ENCODE measurements at regions not wholly inside any gene's neighbourhood (a gene's known extent, or its start where the extent isn't known, plus 50 kb on each side); places are given as distances from the start of the nearest gene placed in this dataset.

DNA sequence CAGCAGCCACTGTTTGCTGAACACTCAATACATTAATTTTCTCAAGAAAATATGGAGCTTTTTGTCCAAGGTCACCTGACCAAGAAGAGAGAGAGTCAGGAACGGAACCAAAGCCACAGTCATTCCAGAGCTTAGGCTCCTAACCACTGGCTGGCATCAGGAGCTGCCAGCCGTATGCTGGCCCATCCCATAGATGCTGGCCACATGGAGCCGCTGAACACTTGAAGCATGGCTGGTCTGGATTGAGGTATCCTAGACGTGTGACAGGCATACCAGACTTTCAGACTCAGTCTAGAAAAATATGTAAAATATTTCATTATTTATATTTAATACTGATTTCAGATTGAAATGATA lies 458.7 kb downstream of the MATN1 start:
- no peak for DNase-seq (ENCODE audit: low spot score)
- H3K4me1 Mint-ChIP-seq (ENCODE audit: low read depth), result no peaks in the 10 kb centered on the region
- H3K27ac Mint-ChIP-seq, result no peak overlapping the region
- no peaks in the 10 kb centered on the region for H3K27me3 Mint-ChIP-seq (ENCODE audit: low read depth)
- H3K4me3 Mint-ChIP-seq, result no peak overlapping the region
- no peaks in the 10 kb centered on the region for H3K9me3 Mint-ChIP-seq
- H3K36me3 Mint-ChIP-seq (ENCODE audit: low read depth), result no peaks in the 10 kb centered on the region

DNA sequence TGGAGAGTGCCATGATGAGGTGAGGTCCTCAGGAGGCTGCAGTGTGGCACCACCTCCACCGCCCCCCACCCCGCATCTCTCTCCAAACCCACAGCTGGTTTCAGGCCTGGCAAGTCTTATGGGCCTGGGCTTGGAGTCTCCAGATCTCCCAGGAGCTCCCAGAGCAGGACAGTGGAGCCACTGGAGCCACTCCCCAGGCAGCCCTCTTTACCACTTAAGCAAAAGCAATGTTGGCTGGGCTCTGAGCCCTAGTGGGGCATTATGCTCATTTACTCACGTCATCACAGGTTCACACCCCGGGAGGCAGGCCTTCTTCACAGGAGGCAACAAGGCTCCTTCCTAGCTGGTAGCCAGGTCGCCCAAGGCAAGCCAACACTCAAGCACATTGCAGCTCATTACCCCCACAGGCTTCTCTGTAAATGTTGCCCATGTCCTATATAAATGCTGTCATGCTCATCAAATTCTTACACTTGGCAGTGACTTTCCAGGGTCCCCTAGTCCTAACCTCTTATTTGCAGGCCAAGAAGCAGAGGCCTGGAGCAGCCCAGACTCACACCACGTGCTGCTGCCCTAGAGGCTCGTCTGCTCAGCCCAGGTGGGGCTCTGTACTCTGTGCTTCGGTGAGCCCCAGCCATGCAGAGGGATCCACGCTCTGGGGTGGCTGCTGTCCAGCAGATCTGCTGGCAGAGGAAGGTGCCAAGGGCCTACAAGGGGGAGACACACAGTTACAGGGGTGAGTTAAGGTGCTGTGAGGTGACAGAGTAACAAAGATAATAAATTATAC lies 459.3 kb downstream of the MATN1 start:
- DNase-seq (ENCODE audit: low spot score), result no peak
- Mint-ChIP-seq H3K4me1 (ENCODE audit: low read depth) (no peaks in the 10 kb centered on the region), H3K4me3 (no peak overlapping the region), H3K27ac (no peak overlapping the region), H3K36me3 (ENCODE audit: low read depth) (no peaks in the 10 kb centered on the region), H3K27me3 (ENCODE audit: low read depth) (no peaks in the 10 kb centered on the region), H3K9me3 (no peaks in the 10 kb centered on the region)

DNA sequence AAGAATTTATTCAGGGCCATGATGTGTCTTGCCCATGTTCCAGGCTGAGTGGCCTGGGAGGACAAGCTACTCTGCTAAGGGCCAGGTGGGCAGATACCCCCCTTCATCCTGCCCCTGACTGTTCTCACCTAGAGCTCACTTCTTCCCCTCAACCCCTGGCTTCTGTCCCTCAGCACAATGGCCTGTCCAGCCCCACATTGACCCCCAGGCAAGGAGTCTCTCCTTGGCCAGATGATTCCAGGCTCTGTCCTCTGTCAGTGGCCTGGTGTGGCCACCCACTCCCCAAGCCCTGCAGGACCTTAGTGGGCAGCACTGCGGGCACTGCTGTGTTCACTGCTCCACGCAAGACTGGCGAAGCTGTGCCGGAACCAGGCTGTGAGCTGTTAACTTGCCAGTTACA lies 460.0 kb downstream of the MATN1 start:
- Mint-ChIP-seq H3K27me3 (ENCODE audit: low read depth) (peaks cover 5% of the 10 kb centered on the region), H3K9me3 (no peaks in the 10 kb centered on the region), H3K4me1 (ENCODE audit: low read depth) (no peaks in the 10 kb centered on the region), H3K36me3 (ENCODE audit: low read depth) (no peaks in the 10 kb centered on the region), H3K27ac (no peak overlapping the region), H3K4me3 (no peak overlapping the region)
- no peak for DNase-seq (ENCODE audit: low spot score)

DNA sequence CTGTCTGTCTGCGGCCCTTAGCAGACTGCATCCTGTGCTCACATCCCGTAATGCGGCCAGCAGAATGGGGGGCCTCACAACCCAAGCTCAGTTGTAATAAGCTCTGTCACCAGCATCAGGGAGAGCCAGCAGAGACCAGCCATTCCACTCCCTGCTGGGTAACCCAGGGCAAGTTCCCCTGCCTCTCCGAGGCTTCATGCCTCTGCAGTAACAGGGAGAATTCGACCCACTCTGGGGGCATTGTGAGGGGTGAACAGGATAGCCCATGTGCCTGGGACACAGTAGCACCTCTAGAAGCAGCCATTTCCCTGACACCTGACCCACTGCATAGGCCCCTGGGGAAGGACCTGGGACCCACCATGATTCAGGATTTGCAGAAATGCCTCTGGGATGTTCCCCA lies 461.2 kb downstream of the MATN1 start:
- no peak overlapping the region for H3K27ac Mint-ChIP-seq
- H3K36me3 Mint-ChIP-seq (ENCODE audit: low read depth), result no peaks in the 10 kb centered on the region
- H3K4me3 Mint-ChIP-seq, result no peak overlapping the region
- peaks cover 7% of the 10 kb centered on the region for H3K27me3 Mint-ChIP-seq (ENCODE audit: low read depth)
- no peaks in the 10 kb centered on the region for H3K4me1 Mint-ChIP-seq (ENCODE audit: low read depth)
- DNase-seq (ENCODE audit: low spot score), result no peak
- no peaks in the 10 kb centered on the region for H3K9me3 Mint-ChIP-seq

DNA sequence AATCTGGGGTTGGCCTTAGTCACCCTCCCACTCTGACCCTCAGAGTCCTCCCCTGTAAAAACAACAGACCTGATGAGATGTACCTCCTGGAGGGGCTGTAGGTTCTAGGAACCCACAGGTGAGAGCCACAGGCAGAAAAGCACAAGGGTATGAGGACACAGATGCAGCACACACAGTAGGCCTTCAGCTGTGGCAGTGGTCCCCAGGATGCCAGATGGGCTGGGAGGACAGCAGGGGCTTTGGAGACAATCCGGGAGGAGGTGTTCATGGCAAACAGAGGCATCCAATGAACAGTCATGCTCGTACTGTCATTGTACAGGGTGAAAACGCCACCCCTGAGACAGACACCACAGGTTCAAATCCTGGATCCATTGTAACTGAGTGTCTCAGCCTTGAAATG lies 463.1 kb downstream of the MATN1 start:
- no peak overlapping the region for H3K4me3 Mint-ChIP-seq
- H3K36me3 Mint-ChIP-seq (ENCODE audit: low read depth), result no peaks in the 10 kb centered on the region
- no peak for DNase-seq (ENCODE audit: low spot score)
- no peaks in the 10 kb centered on the region for H3K4me1 Mint-ChIP-seq (ENCODE audit: low read depth)
- peaks cover 7% of the 10 kb centered on the region for H3K27me3 Mint-ChIP-seq (ENCODE audit: low read depth)
- H3K27ac Mint-ChIP-seq, result no peak overlapping the region
- no peaks in the 10 kb centered on the region for H3K9me3 Mint-ChIP-seq

DNA sequence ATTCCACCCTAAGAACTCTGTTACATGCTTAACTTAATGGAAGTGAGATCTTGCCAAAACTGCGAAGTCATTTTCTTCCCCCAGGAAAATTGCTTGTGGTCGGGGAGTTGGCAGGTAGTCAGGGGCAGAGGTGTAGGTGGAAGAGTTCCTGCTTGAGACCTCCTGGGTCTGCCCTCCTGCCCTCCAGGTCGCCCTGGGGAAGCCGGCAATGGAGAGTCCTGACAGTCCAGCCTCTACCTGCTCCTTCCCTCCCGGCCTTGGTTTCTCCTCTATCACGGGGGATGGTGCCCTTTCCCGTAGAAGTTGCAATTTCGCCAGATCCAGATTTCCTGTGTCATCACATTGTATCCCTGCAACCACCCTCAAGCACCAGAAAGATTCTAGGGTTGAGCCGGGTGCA lies 463.8 kb downstream of the MATN1 start:
- Mint-ChIP-seq H3K4me3 (no peak overlapping the region), H3K27ac (no peak overlapping the region)

GRCh38 chr1:30258876-30259275 lies 464.5 kb downstream of the MATN1 start:
- Mint-ChIP-seq H3K4me3 (no peak overlapping the region), H3K36me3 (ENCODE audit: low read depth) (no peaks in the 10 kb centered on the region), H3K27ac (no peak overlapping the region), H3K4me1 (ENCODE audit: low read depth) (no peaks in the 10 kb centered on the region), H3K9me3 (no peaks in the 10 kb centered on the region), H3K27me3 (ENCODE audit: low read depth) (peaks cover 7% of the 10 kb centered on the region)
- no peak for DNase-seq (ENCODE audit: low spot score)

More for the DNA sequence above, 463.8 kb downstream of the MATN1 start:
- Mint-ChIP-seq H3K36me3 (ENCODE audit: low read depth) (no peaks in the 10 kb centered on the region), H3K9me3 (no peaks in the 10 kb centered on the region), H3K27me3 (ENCODE audit: low read depth) (peaks cover 7% of the 10 kb centered on the region), H3K4me1 (ENCODE audit: low read depth) (no peaks in the 10 kb centered on the region)
- no peak for DNase-seq (ENCODE audit: low spot score)

- Mint-ChIP-seq H3K4me1 (ENCODE audit: low read depth) (no peaks in the 10 kb centered on the region), H3K4me3 (no peak overlapping the region), H3K27me3 (ENCODE audit: low read depth) (peaks cover 7% of the 10 kb centered on the region), H3K9me3 (no peaks in the 10 kb centered on the region), H3K27ac (no peak overlapping the region), H3K36me3 (ENCODE audit: low read depth) (no peaks in the 10 kb centered on the region)
- DNase-seq (ENCODE audit: low spot score), result no peak
Observed at GRCh38 chr1:30258471-30258870, 464.9 kb downstream of the MATN1 start.

GRCh38 chr1:30257742-30258380 lies 465.5 kb downstream of the MATN1 start:
- H3K9me3 Mint-ChIP-seq, result no peaks in the 10 kb centered on the region
- no peak overlapping the region for H3K27ac Mint-ChIP-seq
- no peak overlapping the region for H3K4me3 Mint-ChIP-seq
- no peak for DNase-seq (ENCODE audit: low spot score)
- peaks cover 7% of the 10 kb centered on the region for H3K27me3 Mint-ChIP-seq (ENCODE audit: low read depth)
- H3K4me1 Mint-ChIP-seq (ENCODE audit: low read depth), result no peaks in the 10 kb centered on the region
- no peaks in the 10 kb centered on the region for H3K36me3 Mint-ChIP-seq (ENCODE audit: low read depth)

- no peaks in the 10 kb centered on the region for H3K9me3 Mint-ChIP-seq
- peaks cover 7% of the 10 kb centered on the region for H3K27me3 Mint-ChIP-seq (ENCODE audit: low read depth)
- no peak overlapping the region for H3K4me3 Mint-ChIP-seq
- H3K27ac Mint-ChIP-seq, result no peak overlapping the region
- H3K36me3 Mint-ChIP-seq (ENCODE audit: low read depth), result no peaks in the 10 kb centered on the region
- H3K4me1 Mint-ChIP-seq (ENCODE audit: low read depth), result no peaks in the 10 kb centered on the region
- no peak for DNase-seq (ENCODE audit: low spot score)
Observed at GRCh38 chr1:30257322-30257721, 466.1 kb downstream of the MATN1 start.

GRCh38 chr1:30256911-30257310 lies 466.5 kb downstream of the MATN1 start:
- Mint-ChIP-seq H3K27ac (no peak overlapping the region), H3K4me1 (ENCODE audit: low read depth) (no peaks in the 10 kb centered on the region)

DNA sequence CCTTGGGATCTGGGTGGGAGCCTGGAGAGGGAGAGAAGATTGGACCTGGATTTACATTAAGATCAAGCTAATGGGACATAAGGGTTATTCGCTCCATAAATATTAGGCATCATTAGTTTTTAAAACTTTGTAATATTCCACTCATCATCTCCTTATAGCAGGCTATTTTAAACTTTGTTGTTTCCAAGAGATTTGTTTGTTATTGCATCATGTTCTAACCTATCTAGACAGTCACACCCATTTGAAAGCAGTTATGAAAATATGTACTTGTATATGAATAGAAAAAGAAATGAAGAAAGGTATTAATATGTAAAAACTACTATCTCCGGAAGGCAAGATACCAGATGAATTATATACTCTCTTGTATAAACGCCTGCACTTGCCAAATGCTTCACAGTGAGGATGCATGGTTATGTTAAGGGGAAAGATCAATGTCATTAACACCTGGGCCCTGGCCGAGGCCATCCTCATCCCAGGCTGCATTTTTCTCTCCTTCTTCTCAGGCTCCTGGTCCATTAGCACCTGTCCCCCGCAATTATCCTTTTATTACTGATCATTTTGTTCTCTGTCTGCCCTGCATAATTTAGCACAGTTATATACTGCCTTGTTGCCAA lies 468.2 kb downstream of the MATN1 start:
- H3K9me3 Mint-ChIP-seq, result no peaks in the 10 kb centered on the region
- DNase-seq (ENCODE audit: low spot score), result no peak
- no peaks in the 10 kb centered on the region for H3K4me1 Mint-ChIP-seq (ENCODE audit: low read depth)
- H3K27me3 Mint-ChIP-seq (ENCODE audit: low read depth), result peaks cover 7% of the 10 kb centered on the region
- H3K27ac Mint-ChIP-seq, result no peak overlapping the region
- H3K36me3 Mint-ChIP-seq (ENCODE audit: low read depth), result no peaks in the 10 kb centered on the region
- no peak overlapping the region for H3K4me3 Mint-ChIP-seq

More at GRCh38 chr1:30256911-30257310, 466.5 kb downstream of the MATN1 start:
- Mint-ChIP-seq H3K36me3 (ENCODE audit: low read depth) (no peaks in the 10 kb centered on the region), H3K4me3 (no peak overlapping the region), H3K27me3 (ENCODE audit: low read depth) (peaks cover 7% of the 10 kb centered on the region), H3K9me3 (no peaks in the 10 kb centered on the region)
- DNase-seq (ENCODE audit: low spot score), result no peak

- Mint-ChIP-seq H3K4me3 (no peak overlapping the region), H3K36me3 (ENCODE audit: low read depth) (no peaks in the 10 kb centered on the region), H3K4me1 (ENCODE audit: low read depth) (no peaks in the 10 kb centered on the region), H3K27me3 (ENCODE audit: low read depth) (peaks cover 7% of the 10 kb centered on the region), H3K9me3 (no peaks in the 10 kb centered on the region), H3K27ac (no peak overlapping the region)
- DNase-seq (ENCODE audit: low spot score), result no peak
Observed at GRCh38 chr1:30253807-30254440, 469.5 kb downstream of the MATN1 start.

DNA sequence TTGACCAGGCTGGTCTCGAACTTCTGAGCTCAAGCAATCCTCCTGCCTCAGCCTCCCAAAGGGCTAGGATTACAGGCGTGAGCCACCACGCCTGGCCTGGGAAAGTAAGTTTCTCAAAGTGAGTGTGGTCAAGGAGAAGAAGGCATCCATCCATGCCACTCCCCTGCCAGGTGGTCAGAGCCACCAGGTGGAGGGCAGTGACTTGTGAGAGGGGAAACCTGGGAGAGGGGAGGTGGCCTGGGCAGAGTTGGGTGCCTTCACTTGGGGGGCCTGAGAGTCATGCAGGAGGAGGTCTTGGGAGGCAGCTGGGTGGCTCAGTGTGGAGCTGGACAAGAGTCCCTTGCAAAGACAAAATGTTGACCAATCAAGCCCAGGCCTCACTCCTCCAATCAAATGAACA lies 470.0 kb downstream of the MATN1 start:
- no peaks in the 10 kb centered on the region for H3K36me3 Mint-ChIP-seq (ENCODE audit: low read depth)
- H3K4me3 Mint-ChIP-seq, result no peak overlapping the region
- peaks cover 2% of the 10 kb centered on the region for H3K27me3 Mint-ChIP-seq (ENCODE audit: low read depth)
- H3K27ac Mint-ChIP-seq, result no peak overlapping the region
- no peak for DNase-seq (ENCODE audit: low spot score)
- H3K9me3 Mint-ChIP-seq, result no peaks in the 10 kb centered on the region
- H3K4me1 Mint-ChIP-seq (ENCODE audit: low read depth), result no peaks in the 10 kb centered on the region
